Testis (tissue), 2 donors: ENCODE measurements at regions not wholly inside any gene's neighbourhood (a gene's known extent, or its start where the extent isn't known, plus 50 kb on each side); places are given as distances from the start of the nearest gene placed in this dataset.

ENCODE experiments used
- POLR2A ChIP-seq: fragments of 450-650 bp; IDR thresholded peaks from one replicate; pipeline ENCODE4 v1.6.1; 2017; ENCODE audit warnings: antibody characterized with exemption, mild to moderate bottlenecking, moderate library complexity
- TF ChIP-seq, protein P1 (sequence below), 3 experiments: fragments of 450-650 bp in 2 of 3; fragments of 200-600 bp in 1 of 3; sonication (generic) in 1 of 3; IDR thresholded peaks; one replicate each; pipeline ENCODE4 v1.5.1; 2016 to 2019; ENCODE audit warnings: antibody characterized with exemption in 3 of 3, mild to moderate bottlenecking in 2 of 3, moderate library complexity in 1 of 3

DNA sequence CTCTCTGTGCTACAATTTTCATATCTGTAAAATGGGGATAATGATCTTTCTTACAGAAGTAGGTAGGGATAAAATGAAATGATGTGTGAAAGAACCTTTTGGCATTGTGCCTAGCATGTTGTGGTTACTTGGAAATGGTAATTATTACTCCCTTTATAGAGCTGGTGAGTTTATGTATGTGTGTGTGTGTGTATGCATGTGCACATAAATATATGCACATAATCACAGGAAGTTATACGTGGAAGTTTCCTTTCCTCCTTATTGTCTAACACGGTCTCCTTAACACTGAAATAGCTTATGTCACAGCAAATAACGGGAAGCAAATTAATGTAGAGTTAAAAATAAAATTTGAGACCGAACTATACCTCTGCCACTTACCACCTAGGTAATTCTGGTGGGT is 163.7 kb upstream of the ZBED5 start:
- TF ChIP-seq, protein P1, sequence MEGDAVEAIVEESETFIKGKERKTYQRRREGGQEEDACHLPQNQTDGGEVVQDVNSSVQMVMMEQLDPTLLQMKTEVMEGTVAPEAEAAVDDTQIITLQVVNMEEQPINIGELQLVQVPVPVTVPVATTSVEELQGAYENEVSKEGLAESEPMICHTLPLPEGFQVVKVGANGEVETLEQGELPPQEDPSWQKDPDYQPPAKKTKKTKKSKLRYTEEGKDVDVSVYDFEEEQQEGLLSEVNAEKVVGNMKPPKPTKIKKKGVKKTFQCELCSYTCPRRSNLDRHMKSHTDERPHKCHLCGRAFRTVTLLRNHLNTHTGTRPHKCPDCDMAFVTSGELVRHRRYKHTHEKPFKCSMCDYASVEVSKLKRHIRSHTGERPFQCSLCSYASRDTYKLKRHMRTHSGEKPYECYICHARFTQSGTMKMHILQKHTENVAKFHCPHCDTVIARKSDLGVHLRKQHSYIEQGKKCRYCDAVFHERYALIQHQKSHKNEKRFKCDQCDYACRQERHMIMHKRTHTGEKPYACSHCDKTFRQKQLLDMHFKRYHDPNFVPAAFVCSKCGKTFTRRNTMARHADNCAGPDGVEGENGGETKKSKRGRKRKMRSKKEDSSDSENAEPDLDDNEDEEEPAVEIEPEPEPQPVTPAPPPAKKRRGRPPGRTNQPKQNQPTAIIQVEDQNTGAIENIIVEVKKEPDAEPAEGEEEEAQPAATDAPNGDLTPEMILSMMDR (IDR thresholded peaks at IDR 0.05), result no peak
- TF ChIP-seq POLR2A, result no peak
